DOHH2 (cell line): ENCODE measurements at regions not wholly inside any gene's neighbourhood (a gene's known extent, or its start where the extent isn't known, plus 50 kb on each side); places are given as distances from the start of the nearest gene placed in this dataset.

ENCODE experiments used
- H3F3A ChIP-seq: fragments of 200-600 bp; sonication (generic), shearing (Covaris generic); 2 replicates; pipeline ENCODE4 v1.6.0; 2016; ENCODE audit warnings: antibody characterized with exemption, mild to moderate bottlenecking; ENCODE audit not compliant: control insufficient read depth, insufficient read depth
- H3K27ac ChIP-seq: fragments of 200-600 bp; sonication (generic); 2 replicates; pipeline ENCODE4 v1.5.1; 2014; ENCODE audit warnings: low read depth, mild to moderate bottlenecking, low read length, moderate library complexity
- H3K27me3 ChIP-seq: fragments of 200-600 bp; sonication (generic); 2 replicates; pipeline ENCODE4 v1.6.1; 2014; ENCODE audit warnings: mild to moderate bottlenecking, low read length, mixed read lengths; ENCODE audit not compliant: control insufficient read depth
- H3K36me3 ChIP-seq: fragments of 200-600 bp; sonication (generic); 2 replicates; pipeline ENCODE4 v1.6.1; 2014; ENCODE audit warnings: mild to moderate bottlenecking, low read length, moderate library complexity, mixed read lengths; ENCODE audit not compliant: control insufficient read depth
- H3K4me1 ChIP-seq: fragments of 200-600 bp; sonication (generic); 2 replicates; pipeline ENCODE4 v1.6.1; 2014; ENCODE audit warnings: mild to moderate bottlenecking, low read length, mixed read lengths; ENCODE audit not compliant: control insufficient read depth
- H3K4me2 ChIP-seq: fragments of 200-600 bp; sonication (generic); 2 replicates; pipeline ENCODE4 v1.6.0; 2014; ENCODE audit warnings: mild to moderate bottlenecking, low read length, moderate library complexity
- H3K4me3 ChIP-seq: fragments of 200-600 bp; sonication (generic); 2 replicates; pipeline ENCODE4 v1.5.1; 2014; ENCODE audit warnings: mild to moderate bottlenecking, low read length, mixed read lengths
- H3K79me2 ChIP-seq: fragments of 200-600 bp; sonication (generic); 2 replicates; pipeline ENCODE4 v1.6.1; 2014; ENCODE audit warnings: mild to moderate bottlenecking, low read length, mixed read lengths; ENCODE audit not compliant: control insufficient read depth
- H3K9me2 ChIP-seq: fragments of 200-600 bp; sonication (generic); replicated peaks from 2 replicates; pipeline ENCODE4 v1.6.1; 2014; ENCODE audit warnings: mild to moderate bottlenecking, low read length, mixed read lengths; ENCODE audit not compliant: control insufficient read depth
- H3K9me3 ChIP-seq: fragments of 200-600 bp; sonication (generic); 2 replicates; pipeline ENCODE4 v1.6.1; 2014; ENCODE audit warnings: antibody characterized with exemption, low read length, mixed read lengths; ENCODE audit not compliant: control insufficient read depth, insufficient read depth
- H4K20me1 ChIP-seq: fragments of 200-600 bp; sonication (generic); 2 replicates; pipeline ENCODE4 v1.6.0; 2014; ENCODE audit warnings: low read depth, mild to moderate bottlenecking, antibody characterized with exemption, low read length, moderate library complexity; ENCODE audit not compliant: control insufficient read depth, insufficient read depth
- EZH2phosphoT487 ChIP-seq: fragments of 200-600 bp; sonication (generic); IDR thresholded peaks from 2 replicates; pipeline ENCODE4 v1.6.1; 2017; ENCODE audit warnings: borderline replicate concordance, mild to moderate bottlenecking, antibody characterized with exemption, low read length, moderate library complexity, mixed read lengths
- TF ChIP-seq, protein P1 (sequence below): fragments of 200-600 bp; sonication (generic); IDR thresholded peaks from one replicate; pipeline ENCODE4 v1.5.1; 2014; ENCODE audit warnings: antibody characterized with exemption, mild to moderate bottlenecking, low read depth, low read length; ENCODE audit not compliant: poor library complexity, severe bottlenecking

- Histone ChIP-seq H3K4me3 (no peak overlapping the region), H3K79me2 (no peaks in the 10 kb centered on the region), H3K27me3 (peaks cover 2% of the 10 kb centered on the region; the same call in 1 of the 2 replicates), H3F3A (no peaks in the 10 kb centered on the region), H3K36me3 (no peaks in the 10 kb centered on the region), H3K4me1 (no peaks in the 10 kb centered on the region), H3K9me3 (no peaks in the 10 kb centered on the region), H3K4me2 (no peak overlapping the region), H3K27ac (no peak overlapping the region), H3K9me2 (no peaks in the 10 kb centered on the region), H4K20me1 (no peaks in the 10 kb centered on the region)
- TF ChIP-seq EZH2phosphoT487 = no peak
- TF ChIP-seq, protein P1, sequence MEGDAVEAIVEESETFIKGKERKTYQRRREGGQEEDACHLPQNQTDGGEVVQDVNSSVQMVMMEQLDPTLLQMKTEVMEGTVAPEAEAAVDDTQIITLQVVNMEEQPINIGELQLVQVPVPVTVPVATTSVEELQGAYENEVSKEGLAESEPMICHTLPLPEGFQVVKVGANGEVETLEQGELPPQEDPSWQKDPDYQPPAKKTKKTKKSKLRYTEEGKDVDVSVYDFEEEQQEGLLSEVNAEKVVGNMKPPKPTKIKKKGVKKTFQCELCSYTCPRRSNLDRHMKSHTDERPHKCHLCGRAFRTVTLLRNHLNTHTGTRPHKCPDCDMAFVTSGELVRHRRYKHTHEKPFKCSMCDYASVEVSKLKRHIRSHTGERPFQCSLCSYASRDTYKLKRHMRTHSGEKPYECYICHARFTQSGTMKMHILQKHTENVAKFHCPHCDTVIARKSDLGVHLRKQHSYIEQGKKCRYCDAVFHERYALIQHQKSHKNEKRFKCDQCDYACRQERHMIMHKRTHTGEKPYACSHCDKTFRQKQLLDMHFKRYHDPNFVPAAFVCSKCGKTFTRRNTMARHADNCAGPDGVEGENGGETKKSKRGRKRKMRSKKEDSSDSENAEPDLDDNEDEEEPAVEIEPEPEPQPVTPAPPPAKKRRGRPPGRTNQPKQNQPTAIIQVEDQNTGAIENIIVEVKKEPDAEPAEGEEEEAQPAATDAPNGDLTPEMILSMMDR = no peak
Measured at GRCh38 chr2:236496340-236496739, 73.3 kb upstream of the ACKR3 start.

GRCh38 chr2:236498369-236498768 lies 71.3 kb upstream of the ACKR3 start:
- Histone ChIP-seq H4K20me1 (no peaks in the 10 kb centered on the region), H3K27me3 (peaks cover 7% of the 10 kb centered on the region), H3F3A (no peaks in the 10 kb centered on the region), H3K9me3 (no peaks in the 10 kb centered on the region), H3K79me2 (no peaks in the 10 kb centered on the region), H3K4me1 (no peaks in the 10 kb centered on the region), H3K4me2 (no peak overlapping the region), H3K4me3 (no peak overlapping the region), H3K9me2 (no peaks in the 10 kb centered on the region), H3K27ac (no peak overlapping the region), H3K36me3 (no peaks in the 10 kb centered on the region)
- no peak for TF ChIP-seq EZH2phosphoT487
- TF ChIP-seq, protein P1 = no peak

DNA sequence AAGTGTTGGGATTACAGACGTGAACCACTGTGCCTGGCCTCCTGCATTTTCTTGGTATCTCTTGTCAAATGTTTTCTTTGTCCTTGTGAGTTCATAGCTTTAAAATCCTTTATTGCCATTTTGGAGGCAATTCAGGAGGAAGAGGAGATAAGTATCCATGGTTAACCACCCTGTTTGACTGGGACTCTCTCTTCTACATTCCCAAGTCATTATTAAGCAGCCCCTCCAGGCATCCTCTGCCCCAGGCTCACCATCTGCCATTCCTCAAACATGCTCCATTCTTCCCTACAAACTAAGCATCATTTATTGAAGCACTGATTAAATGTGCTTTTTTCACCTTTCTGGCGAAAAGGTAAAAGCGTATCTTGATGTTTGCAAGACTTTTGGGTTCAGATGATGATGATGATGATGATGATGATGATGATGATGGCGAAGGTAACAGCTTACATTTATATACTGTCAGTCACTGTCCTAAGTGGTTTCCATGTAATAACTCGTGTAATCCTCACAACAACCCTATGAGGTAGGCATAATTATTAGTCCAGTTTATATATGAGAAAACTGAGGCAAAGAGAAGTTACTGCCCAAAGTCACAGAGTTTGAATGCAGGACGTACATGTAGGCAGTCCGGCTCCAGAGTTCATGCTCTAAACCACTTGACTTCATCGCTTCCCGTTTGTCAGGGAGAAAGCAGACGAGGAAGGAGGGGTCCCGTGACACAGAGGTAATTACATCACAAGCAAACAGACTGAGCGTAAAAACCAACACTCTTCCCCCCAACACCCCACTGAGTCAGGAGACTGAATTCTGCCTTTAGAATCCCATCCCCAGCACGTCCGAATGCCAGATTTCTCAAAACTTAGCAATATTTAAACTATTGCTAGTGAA lies 69.7 kb upstream of the ACKR3 start:
- no peaks in the 10 kb centered on the region for H3K36me3 ChIP-seq
- peaks cover 7% of the 10 kb centered on the region for H3K27me3 ChIP-seq
- H3K79me2 ChIP-seq = no peaks in the 10 kb centered on the region
- H3F3A ChIP-seq = no peaks in the 10 kb centered on the region
- no peak for TF ChIP-seq EZH2phosphoT487
- TF ChIP-seq, protein P1 = no peak
- H3K9me3 ChIP-seq = no peaks in the 10 kb centered on the region
- no peak overlapping the region for H3K27ac ChIP-seq
- no peaks in the 10 kb centered on the region for H4K20me1 ChIP-seq
- no peak overlapping the region for H3K4me2 ChIP-seq
- no peak overlapping the region for H3K4me3 ChIP-seq
- H3K9me2 ChIP-seq = no peaks in the 10 kb centered on the region
- H3K4me1 ChIP-seq = no peaks in the 10 kb centered on the region
